Ascending aorta (tissue), 2 donors: ENCODE measurements at regions not wholly inside any gene's neighbourhood (a gene's known extent, or its start where the extent isn't known, plus 50 kb on each side); places are given as distances from the start of the nearest gene placed in this dataset.
"Not testable (repeated sequence)": the region's sequence is repeated elsewhere in the genome, so short reads cannot be mapped to it uniquely, and the experiment has no call there.

Source experiments
- DNase-seq, 2 donors: peaks; one replicate each; pipeline ENCODE4 v3.0.0-alpha.2; 2019; ENCODE audit warnings: low spot score in 2 of 2
- H3K27ac ChIP-seq, 2 donors: fragments of 200-600 bp; sonication (generic); one replicate each; pipeline ENCODE4 v1.5.1; 2016 to 2017; ENCODE audit warnings: mild to moderate bottlenecking in 1 of 2
- H3K27me3 ChIP-seq: fragments of 200-600 bp; sonication (generic); one replicate; pipeline ENCODE4 v1.5.1; 2017
- H3K36me3 ChIP-seq, 2 donors: fragments of 200-600 bp; sonication (generic); one replicate each; pipeline ENCODE4 v1.5.1; 2016
- H3K4me1 ChIP-seq, 2 donors: fragments of 200-600 bp; sonication (generic); one replicate each; pipeline ENCODE4 v1.5.1; 2016 to 2017; ENCODE audit warnings: mild to moderate bottlenecking in 1 of 2
- H3K4me3 ChIP-seq, 2 donors: fragments of 200-600 bp; sonication (generic); one replicate each; pipeline ENCODE4 v1.5.1; 2016 to 2017; ENCODE audit warnings: mild to moderate bottlenecking in 1 of 2
- H3K9me3 ChIP-seq, 2 donors: fragments of 200-600 bp; sonication (generic); one replicate each; pipeline ENCODE4 v1.5.1; 2016
- CTCF ChIP-seq, 3 experiments: fragments of 200-600 bp in 2 of 3; fragments of 450-650 bp in 1 of 3; sonication (generic) in 2 of 3; IDR thresholded peaks; one replicate each; pipeline ENCODE4 v1.5.1; 2016 to 2019; ENCODE audit warnings: antibody characterized with exemption in 3 of 3, mild to moderate bottlenecking in 1 of 3, moderate library complexity in 1 of 3
- intact Hi-C: fragments of 100-400 bp; cut with DNase I; formaldehyde crosslinking; loops from one replicate; pipeline ENCODE4 v1.15.1; 2023

- no peaks in the 10 kb centered on the region for H3K27me3 ChIP-seq
- no peak for DNase-seq
- no peak overlapping the region for H3K27ac ChIP-seq
Observed at GRCh38 chr14:65170318-65170717, 68.0 kb upstream of the MAX start.

DNA sequence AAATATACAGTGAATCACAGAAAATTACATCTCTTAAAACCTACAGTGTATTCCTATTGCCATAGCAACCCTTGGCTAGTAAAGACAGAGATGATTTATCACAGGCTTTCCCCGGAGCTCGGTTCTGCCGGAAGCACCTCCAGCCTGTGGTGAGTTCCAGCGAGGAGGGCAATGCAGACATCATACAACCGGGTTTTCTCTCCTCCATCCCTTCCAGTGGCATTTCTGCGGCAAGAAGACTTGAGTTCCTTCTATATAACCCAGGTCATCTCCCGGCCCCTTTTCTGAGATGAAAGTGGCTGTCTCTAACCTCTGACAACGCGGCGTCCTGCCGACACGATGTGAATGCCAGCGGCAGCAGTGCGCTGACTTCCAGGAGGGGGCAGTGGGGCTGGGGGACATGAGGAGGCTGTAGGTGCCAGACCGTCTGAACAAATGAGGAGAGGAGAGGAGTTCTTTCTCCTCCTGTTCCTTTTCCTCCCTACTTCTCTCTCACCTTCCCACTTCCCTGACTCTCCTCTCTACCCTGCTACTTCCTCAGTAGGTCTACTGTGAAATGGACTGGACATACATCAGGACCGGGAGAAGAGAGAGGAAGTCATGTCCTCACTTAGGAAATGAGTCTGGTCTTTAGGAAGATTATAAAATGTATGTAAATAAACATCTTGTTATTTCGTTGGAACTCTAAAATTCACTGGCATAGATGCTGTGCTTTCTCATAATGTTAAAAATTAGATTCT, 68.6 kb upstream of the MAX start:
- TF ChIP-seq CTCF (IDR thresholded peaks at IDR 0.05): no peak
- H3K36me3 ChIP-seq: no peaks in the 10 kb centered on the region
- intact Hi-C loops: loop anchor here (5.0 kb wide), 1 partner anchor 241 kb away; the partner anchor contains the start of gene FUT8
- H3K9me3 ChIP-seq: no peaks in the 10 kb centered on the region
- H3K27ac ChIP-seq: no peak overlapping the region
- H3K4me1 ChIP-seq: peaks cover 0 to 7% of the 10 kb centered on the region in 2 donors
- DNase-seq: no peak
- no peaks in the 10 kb centered on the region for H3K27me3 ChIP-seq
- H3K4me3 ChIP-seq: peak overlapping the region; percentile 34 to 47

More at GRCh38 chr14:65170318-65170717, 68.0 kb upstream of the MAX start:
- Histone ChIP-seq H3K36me3 (no peaks in the 10 kb centered on the region), H3K4me1 (peaks cover 0 to 7% of the 10 kb centered on the region in 2 donors), H3K9me3 (no peaks in the 10 kb centered on the region), H3K4me3 (peak overlapping the region in 1 of 2 donors; percentile 47)
- TF ChIP-seq CTCF (IDR thresholded peaks at IDR 0.05): no peak
- intact Hi-C loops: loop anchor here (5.0 kb wide), 1 partner anchor 242 kb away; the partner anchor contains the start of gene FUT8

DNA sequence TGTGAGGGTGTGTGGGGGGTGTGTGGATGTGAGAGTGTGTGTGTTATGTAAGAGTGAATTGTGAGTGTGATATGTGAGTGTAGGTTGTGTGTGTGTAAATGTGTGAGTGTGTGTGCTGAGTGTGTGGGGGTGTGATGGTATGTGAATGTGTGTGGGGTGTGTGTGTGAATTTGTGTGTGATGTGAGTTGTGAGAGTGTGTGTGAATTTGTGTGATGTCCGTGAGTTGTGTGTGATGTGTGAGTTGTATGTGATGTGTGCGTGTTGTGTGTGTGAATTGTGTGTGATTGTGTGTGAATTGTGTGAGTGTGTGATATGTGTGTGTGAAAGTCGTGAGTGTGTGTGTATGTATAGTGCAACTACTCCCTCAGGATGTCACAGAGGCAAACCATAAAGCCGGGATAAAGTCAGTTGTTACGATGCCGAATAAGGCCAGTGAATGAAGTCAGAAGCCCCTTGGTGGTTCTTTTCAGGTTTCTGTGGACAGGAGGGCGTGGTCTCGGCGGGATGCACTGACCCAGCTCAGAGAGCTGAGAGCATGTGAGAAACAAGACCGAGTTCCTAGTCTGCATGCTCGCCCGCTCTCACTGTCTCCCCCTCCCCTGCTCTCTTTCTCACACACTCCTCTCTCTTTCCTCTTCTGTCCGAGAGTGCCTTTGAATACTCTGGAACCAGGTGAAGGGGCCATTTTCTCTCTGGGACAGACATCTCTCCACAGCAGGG, 71.8 kb upstream of the MAX start:
- no peak for TF ChIP-seq CTCF (IDR thresholded peaks at IDR 0.05)
- Histone ChIP-seq H3K4me3 (no peak overlapping the region), H3K9me3 (no peaks in the 10 kb centered on the region), H3K36me3 (no peaks in the 10 kb centered on the region), H3K4me1 (peaks cover 0 to 7% of the 10 kb centered on the region in 2 donors), H3K27ac (no peak overlapping the region), H3K27me3 (no peaks in the 10 kb centered on the region)
- no peak for DNase-seq
- intact Hi-C loops: loop anchor here (5.0 kb wide), 1 partner anchor 238 kb away; the partner anchor contains the start of gene FUT8

GRCh38 chr14:65174783-65175182, 72.5 kb upstream of the MAX start:
- no peak overlapping the region for H3K27ac ChIP-seq

GRCh38 chr14:65177551-65177950, 75.2 kb upstream of the MAX start:
- no peak overlapping the region for H3K4me3 ChIP-seq
- H3K27ac ChIP-seq: no peak overlapping the region
- intact Hi-C loops: no loop called here
- no peaks in the 10 kb centered on the region for H3K27me3 ChIP-seq
- H3K36me3 ChIP-seq: peaks cover 0 to 2% of the 10 kb centered on the region in 2 donors
- no peak for TF ChIP-seq CTCF (IDR thresholded peaks at IDR 0.05)
- H3K4me1 ChIP-seq: no peaks in the 10 kb centered on the region
- H3K9me3 ChIP-seq: peaks cover 0 to 9% of the 10 kb centered on the region in 2 donors
- no peak for DNase-seq

More at GRCh38 chr14:65174783-65175182, 72.5 kb upstream of the MAX start:
- Histone ChIP-seq H3K27me3 (no peaks in the 10 kb centered on the region), H3K4me1 (peaks cover 0 to 7% of the 10 kb centered on the region in 2 donors), H3K36me3 (no peaks in the 10 kb centered on the region), H3K4me3 (no peak overlapping the region), H3K9me3 (no peaks in the 10 kb centered on the region)
- no peak for TF ChIP-seq CTCF (IDR thresholded peaks at IDR 0.05)
- no peak for DNase-seq
- intact Hi-C loops: loop anchor here (5.0 kb wide), 1 partner anchor 238 kb away; the partner anchor contains the start of gene FUT8

GRCh38 chr14:65179231-65179630, 76.9 kb upstream of the MAX start:
- H3K27me3 ChIP-seq, H3K27ac ChIP-seq, H3K36me3 ChIP-seq, H3K4me3 ChIP-seq, intact Hi-C loops, H3K4me1 ChIP-seq, DNase-seq: not testable (repeated sequence)
- H3K9me3 ChIP-seq: peaks cover 0 to 11% of the 10 kb centered on the region in 2 donors
